HG03039 (cell line): ENCODE measurements at regions not wholly inside any gene's neighbourhood (a gene's known extent, or its start where the extent isn't known, plus 50 kb on each side); places are given as distances from the start of the nearest gene placed in this dataset.
"Not testable (repeated sequence)": the region's sequence is repeated elsewhere in the genome, so short reads cannot be mapped to it uniquely, and the experiment has no call there.

Source experiments
- ATAC-seq: cut with Tn5 transposase; IDR thresholded peaks from one replicate; pipeline ENCODE4 v1.9.1; 2021; ENCODE audit warnings: mild to moderate bottlenecking, moderate library complexity; ENCODE audit not compliant: unreplicated experiment

- ATAC-seq: not testable (repeated sequence)
Measured at GRCh38 chr1:60247467-60247866, 173.9 kb upstream of the C1orf87 start.

GRCh38 chr1:60245324-60245723 is 171.8 kb upstream of the C1orf87 start:
- ATAC-seq: no peak

- no peak for ATAC-seq
Measured at GRCh38 chr1:60244906-60245305, 171.3 kb upstream of the C1orf87 start.

GRCh38 chr1:60235275-60235674 is 161.7 kb upstream of the C1orf87 start:
- ATAC-seq: no peak

GRCh38 chr1:60234776-60235175 is 161.2 kb upstream of the C1orf87 start:
- ATAC-seq: no peak

- no peak for ATAC-seq
Measured at GRCh38 chr1:60229821-60230220, 156.3 kb upstream of the C1orf87 start.

GRCh38 chr1:60228041-60228491 is 154.5 kb upstream of the C1orf87 start:
- no peak for ATAC-seq

- no peak for ATAC-seq
Measured at GRCh38 chr1:60227601-60228000, 154.0 kb upstream of the C1orf87 start.

- no peak for ATAC-seq
Measured at GRCh38 chr1:60225486-60225885, 151.9 kb upstream of the C1orf87 start.

DNA sequence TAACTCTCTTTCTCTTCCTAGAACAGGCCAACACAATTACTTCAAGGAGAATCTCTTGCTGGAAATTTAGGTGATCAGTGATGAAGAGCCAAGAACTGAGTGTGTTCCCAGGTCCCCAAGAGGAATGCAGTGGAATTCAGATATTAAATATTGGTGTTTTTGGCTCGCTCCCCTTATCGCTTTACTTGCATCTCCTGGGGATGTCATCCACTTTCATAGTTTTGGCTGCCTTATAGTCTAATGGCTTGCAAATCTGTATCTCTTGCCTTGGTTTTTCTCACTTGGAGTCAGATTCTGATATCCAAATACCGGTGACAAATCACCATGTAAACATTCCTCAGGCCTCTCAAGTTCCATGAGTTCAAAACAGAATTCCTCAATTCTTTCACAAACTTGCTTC is 151.0 kb upstream of the C1orf87 start:
- no peak for ATAC-seq

- no peak for ATAC-seq
Measured at GRCh38 chr1:60223158-60223557, 149.6 kb upstream of the C1orf87 start.

DNA sequence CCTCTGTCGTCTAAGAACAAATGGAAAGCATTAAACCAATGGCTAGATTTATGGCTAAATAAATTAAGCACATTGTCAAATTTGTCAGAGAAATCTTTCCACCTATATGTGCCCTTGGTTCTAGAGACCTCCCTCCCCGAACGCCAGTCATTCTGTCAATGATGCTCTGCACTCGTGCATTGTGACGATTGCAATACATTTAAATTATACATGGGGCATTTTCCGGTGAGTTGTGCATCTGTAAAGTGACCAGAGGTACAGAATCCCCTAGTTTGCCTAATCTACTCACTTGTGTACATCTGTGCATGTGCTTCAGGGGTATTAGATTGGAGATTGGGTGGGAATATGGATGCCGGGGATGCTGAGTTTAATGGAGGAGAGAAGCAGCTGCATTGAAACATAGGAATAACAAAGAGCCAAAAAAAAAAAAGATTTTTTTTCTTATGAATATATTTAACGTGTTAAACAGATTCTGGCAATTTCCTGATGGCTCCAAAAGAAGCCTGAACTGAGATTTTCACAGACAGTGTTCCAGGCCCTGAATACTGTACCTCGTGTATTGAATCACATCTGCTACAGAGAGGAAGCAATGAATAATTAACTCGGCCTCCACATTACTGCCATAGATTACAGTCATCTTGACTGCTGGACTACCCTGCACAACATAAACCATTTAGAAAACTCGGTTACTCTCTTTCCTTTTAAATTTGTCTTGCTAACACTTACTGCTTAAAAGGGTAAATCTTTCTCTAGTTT is 149.0 kb upstream of the C1orf87 start:
- ATAC-seq: no peak

- ATAC-seq: no peak
Measured at GRCh38 chr1:60213253-60213652, 139.7 kb upstream of the C1orf87 start.

GRCh38 chr1:60196026-60196425 is 122.5 kb upstream of the C1orf87 start:
- no peak for ATAC-seq

DNA sequence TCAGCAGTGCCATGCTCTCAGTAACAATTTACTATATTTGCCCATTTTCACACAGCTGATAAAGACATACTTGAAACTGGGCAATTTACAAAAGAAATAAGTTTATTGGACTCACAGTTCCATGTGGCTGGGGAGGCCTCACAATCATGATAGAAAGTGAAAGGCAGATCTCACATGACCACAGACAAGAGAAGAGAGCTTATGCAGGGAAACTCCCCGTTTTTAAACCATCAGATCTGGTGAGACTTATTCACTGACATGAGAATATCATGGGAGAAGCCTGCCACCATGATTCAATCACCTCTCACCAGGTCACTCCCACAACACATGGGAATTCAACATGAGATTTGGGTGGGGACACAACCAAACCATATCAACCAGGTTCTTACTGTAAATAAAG is 112.1 kb upstream of the C1orf87 start:
- ATAC-seq: no peak

DNA sequence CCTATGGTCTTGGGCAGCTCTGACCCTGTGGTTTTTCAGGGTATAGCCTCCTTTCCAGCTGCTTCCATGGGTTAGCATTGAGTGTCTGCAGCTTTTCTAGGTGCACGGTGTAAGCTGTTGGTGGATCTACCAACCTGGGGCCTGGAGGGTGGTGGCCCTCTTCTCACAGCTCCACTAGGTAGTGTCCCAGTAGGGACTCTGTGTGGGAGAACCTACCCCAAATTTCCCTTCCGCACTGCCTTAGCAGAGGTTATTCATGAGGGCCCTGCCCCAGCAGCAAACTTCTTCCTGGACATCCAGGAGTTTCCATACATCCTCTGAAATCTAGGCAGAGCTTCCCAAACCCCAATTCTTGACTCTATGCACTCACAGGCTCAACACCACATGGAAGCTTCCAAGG is 111.0 kb upstream of the C1orf87 start:
- no peak for ATAC-seq

- ATAC-seq: no peak
Measured at GRCh38 chr1:60173729-60174505, 100.3 kb upstream of the C1orf87 start.

DNA sequence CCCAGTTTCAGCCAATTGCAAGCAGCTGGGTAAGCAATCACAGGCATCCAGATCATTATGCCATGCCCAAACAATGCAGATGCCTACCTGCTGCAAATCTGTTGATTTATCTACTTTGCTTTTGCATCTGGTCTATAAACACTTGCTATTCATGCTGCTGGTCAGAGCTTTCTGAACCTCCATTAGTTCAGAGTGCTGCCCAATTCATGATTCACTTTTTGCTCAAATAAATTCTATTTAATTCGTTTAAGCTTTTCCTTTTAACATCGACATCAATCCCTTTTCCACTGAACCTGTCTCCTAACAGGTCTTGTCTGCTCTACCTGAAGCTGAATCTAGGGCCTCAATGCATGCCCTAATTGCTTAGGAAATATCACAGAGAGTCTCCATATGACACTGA is 99.4 kb upstream of the C1orf87 start:
- ATAC-seq: no peak

- ATAC-seq: no peak
Measured at GRCh38 chr1:60171801-60172200, 98.2 kb upstream of the C1orf87 start.

DNA sequence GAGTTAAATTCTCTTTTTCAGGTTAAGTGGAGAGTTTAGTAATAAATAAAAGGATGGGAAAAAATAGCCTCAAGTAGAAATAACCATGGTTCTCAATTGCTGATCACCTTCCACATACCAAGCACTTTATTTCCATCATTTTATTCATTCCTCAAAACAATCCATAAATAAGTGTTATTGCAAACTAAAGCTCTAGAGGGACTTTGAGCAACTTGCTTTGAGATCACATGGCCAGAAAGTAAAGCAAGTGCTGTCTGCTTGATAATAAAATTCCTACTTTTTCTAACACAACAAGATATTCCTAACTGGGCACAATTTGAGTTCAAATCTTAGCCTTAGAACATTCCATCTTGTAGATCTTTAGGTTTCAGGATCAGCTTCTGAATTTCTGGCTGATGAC is 97.1 kb upstream of the C1orf87 start:
- no peak for ATAC-seq

DNA sequence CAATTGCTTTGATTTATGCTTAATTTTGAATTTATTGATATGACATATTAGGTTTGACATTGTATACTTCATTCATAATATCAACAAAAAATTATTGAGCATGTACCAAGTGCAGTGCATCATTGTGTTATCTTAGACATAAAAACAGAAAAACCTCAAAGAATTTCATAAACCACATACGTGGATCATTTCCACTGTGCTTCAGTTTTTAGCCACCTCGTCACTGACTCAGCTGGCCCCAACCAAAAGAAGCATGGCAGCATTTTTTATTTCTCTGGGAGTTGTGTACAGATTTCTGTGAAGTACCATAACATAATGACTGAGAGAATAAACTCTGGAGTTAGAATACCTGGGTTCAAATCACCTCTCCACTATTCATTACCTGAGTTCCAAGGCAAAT is 95.6 kb upstream of the C1orf87 start:
- ATAC-seq: no peak

DNA sequence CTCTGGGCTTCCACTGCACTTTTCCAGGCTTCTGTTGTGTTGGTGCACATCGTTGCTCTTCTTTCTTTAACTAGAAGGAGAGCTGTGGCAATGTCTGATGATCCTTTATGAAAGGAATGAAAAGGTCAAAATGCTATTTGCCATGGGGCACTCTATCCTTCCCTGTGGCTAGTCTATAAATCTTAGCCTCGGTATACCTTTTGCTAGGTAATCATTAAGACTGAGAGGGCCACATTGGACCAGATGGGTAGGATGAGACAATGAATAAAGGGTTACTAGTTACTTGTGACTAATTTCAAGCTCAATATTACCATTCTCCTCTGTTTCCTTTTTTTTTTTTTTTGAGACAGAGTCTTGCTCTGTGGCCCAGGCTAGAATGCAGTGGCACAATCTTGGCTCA is 89.4 kb upstream of the C1orf87 start:
- no peak for ATAC-seq
